GM23338 (cell line): ENCODE measurements at regions not wholly inside any gene's neighbourhood (a gene's known extent, or its start where the extent isn't known, plus 50 kb on each side); places are given as distances from the start of the nearest gene placed in this dataset.

Source experiments
- ATAC-seq: fragments of 200-7000 bp; cut with Tn5 transposase; 3 replicates; pipeline ENCODE4 v1.9.1; 2020
- DNase-seq: peaks from one replicate; pipeline ENCODE4 v3.0.0-alpha.2; 2015; ENCODE audit warnings: low spot score
- H2AFZ ChIP-seq: fragments of 200-600 bp; sonication (generic); 2 replicates; pipeline ENCODE4 v1.8.0; 2016; ENCODE audit warnings: antibody characterized with exemption, mild to moderate bottlenecking, moderate library complexity
- H3F3A ChIP-seq: fragments of 200-600 bp; sonication (generic); replicated peaks from 2 replicates; pipeline ENCODE4 v1.8.0; 2017; ENCODE audit warnings: antibody characterized with exemption, mixed run types, low read depth
- H3K27ac ChIP-seq: fragments of 200-600 bp; sonication (generic); 2 replicates; pipeline ENCODE4 v1.6.1; 2016; ENCODE audit warnings: low read depth
- H3K27me3 ChIP-seq: fragments of 200-600 bp; sonication (generic); 2 replicates; pipeline ENCODE4 v1.8.0; 2016; ENCODE audit warnings: mild to moderate bottlenecking, mixed run types, moderate library complexity; ENCODE audit not compliant: insufficient read depth
- H3K36me3 ChIP-seq: fragments of 200-600 bp; sonication (generic); 2 replicates; pipeline ENCODE4 v1.8.0; 2016; ENCODE audit warnings: mild to moderate bottlenecking; ENCODE audit not compliant: insufficient read depth
- H3K4me1 ChIP-seq: fragments of 200-600 bp; sonication (generic); 2 replicates; pipeline ENCODE4 v1.8.0; 2016; ENCODE audit warnings: mild to moderate bottlenecking, moderate library complexity; ENCODE audit not compliant: insufficient read depth
- H3K4me2 ChIP-seq: fragments of 200-600 bp; sonication (generic); 2 replicates; pipeline ENCODE4 v1.7.1; 2017; ENCODE audit warnings: mixed run types
- H3K4me3 ChIP-seq: fragments of 200-600 bp; sonication (generic); 2 replicates; pipeline ENCODE4 v1.6.1; 2016; ENCODE audit warnings: mixed run types
- H3K79me2 ChIP-seq: fragments of 200-600 bp; sonication (generic); replicated peaks from 2 replicates; pipeline ENCODE4 v1.8.0; 2017; ENCODE audit warnings: mild to moderate bottlenecking; ENCODE audit not compliant: insufficient read depth
- H3K9me2 ChIP-seq: fragments of 200-600 bp; sonication (generic); 2 replicates; pipeline ENCODE4 v1.8.0; 2017; ENCODE audit not compliant: insufficient read depth
- H4K20me1 ChIP-seq: fragments of 200-600 bp; sonication (generic); replicated peaks from 2 replicates; pipeline ENCODE4 v1.8.0; 2017; ENCODE audit warnings: mild to moderate bottlenecking; ENCODE audit not compliant: insufficient read depth
- H3K27ac Mint-ChIP-seq: 2 replicates; pipeline ENCODE4 v1.8.0; 2020; ENCODE audit warnings: inconsistent platforms, mild to moderate bottlenecking, moderate library complexity, mixed read lengths
- H3K27me3 Mint-ChIP-seq: 3 replicates; pipeline ENCODE4 v1.8.0; 2022; ENCODE audit warnings: low read depth, mild to moderate bottlenecking, moderate library complexity, mixed read lengths, inconsistent platforms; ENCODE audit not compliant: insufficient read depth, poor library complexity
- H3K36me3 Mint-ChIP-seq: 3 replicates; pipeline ENCODE4 v1.8.0; 2021; ENCODE audit warnings: low read depth, mild to moderate bottlenecking, inconsistent platforms, moderate library complexity, mixed read lengths
- H3K4me1 Mint-ChIP-seq: 3 replicates; pipeline ENCODE4 v1.8.0; 2020; ENCODE audit warnings: mild to moderate bottlenecking, inconsistent platforms, mixed read lengths
- H3K4me3 Mint-ChIP-seq: 3 replicates; pipeline ENCODE4 v1.8.0; 2021; ENCODE audit warnings: moderate library complexity, mild to moderate bottlenecking, inconsistent platforms, mixed read lengths
- H3K9me3 Mint-ChIP-seq: 3 replicates; pipeline ENCODE4 v1.8.0; 2020; ENCODE audit warnings: moderate library complexity, mild to moderate bottlenecking, inconsistent platforms, mixed read lengths
- CREB1 ChIP-seq: fragments of 250-450 bp; sonication (Bioruptor Pico); IDR thresholded peaks from 2 replicates; pipeline ENCODE4 v1.5.0; 2020; ENCODE audit warnings: low read depth, mild to moderate bottlenecking, moderate library complexity
- CTCF ChIP-seq, 2 experiments: fragments of 200-600 bp in 1 of 2; sonication (generic) in 1 of 2; conservative IDR thresholded peaks; 2 replicates each; pipeline versions ENCODE4 v1.5.1 to v1.6.1; 2016 to 2017; ENCODE audit warnings: antibody characterized with exemption in 2 of 2, low read depth in 2 of 2, mild to moderate bottlenecking in 2 of 2, moderate library complexity in 1 of 2
- ETS1 ChIP-seq: IDR thresholded peaks from 2 replicates; pipeline ENCODE4 v1.6.1; 2016; ENCODE audit warnings: antibody characterized with exemption
- EZH2 ChIP-seq: fragments of 200-600 bp; sonication (generic); IDR thresholded peaks from one replicate; pipeline ENCODE4 v1.8.0; 2017; ENCODE audit warnings: antibody characterized with exemption, mild to moderate bottlenecking, low read depth; ENCODE audit not compliant: unreplicated experiment
- EZH2phosphoT487 ChIP-seq: fragments of 200-600 bp; sonication (generic); IDR thresholded peaks from one replicate; pipeline ENCODE4 v1.8.1; 2018; ENCODE audit warnings: antibody characterized with exemption; ENCODE audit not compliant: unreplicated experiment
- JUNB ChIP-seq: IDR thresholded peaks from one replicate; pipeline ENCODE4 v1.6.1; 2016; ENCODE audit warnings: antibody characterized with exemption; ENCODE audit not compliant: unreplicated experiment
- NANOG ChIP-seq: IDR thresholded peaks from 2 replicates; pipeline ENCODE4 v1.6.1; 2016; ENCODE audit warnings: antibody characterized with exemption, borderline replicate concordance
- POLR2AphosphoS5 ChIP-seq: IDR thresholded peaks from 2 replicates; pipeline ENCODE4 v1.6.1; 2016; ENCODE audit warnings: antibody characterized with exemption, low read depth
- STAT1 ChIP-seq: IDR thresholded peaks from one replicate; pipeline ENCODE4 v1.6.1; 2016; ENCODE audit warnings: antibody characterized with exemption; ENCODE audit not compliant: unreplicated experiment
- ZNF114 ChIP-seq: fragments of 250-450 bp; sonication (Bioruptor Pico); IDR thresholded peaks from 2 replicates; pipeline ENCODE4 v1.5.0; 2020; ENCODE audit warnings: mild to moderate bottlenecking, moderate library complexity
- ZNF331 ChIP-seq: fragments of 250-450 bp; sonication (Bioruptor Pico); IDR thresholded peaks from 2 replicates; pipeline ENCODE4 v1.5.0; 2020; ENCODE audit warnings: low read depth, mild to moderate bottlenecking, moderate library complexity
- ZNF462 ChIP-seq: fragments of 250-450 bp; sonication (Bioruptor Pico); IDR thresholded peaks from 2 replicates; pipeline ENCODE4 v1.5.0; 2020; ENCODE audit warnings: mild to moderate bottlenecking, moderate library complexity
- TF ChIP-seq, protein P1 (sequence below): IDR thresholded peaks from one replicate; pipeline ENCODE4 v1.6.1; 2018; ENCODE audit warnings: antibody characterized with exemption; ENCODE audit not compliant: unreplicated experiment

GRCh38 chr21:26776310-26777021, 68.7 kb downstream of the ADAMTS1 start:
- no peaks in the 10 kb centered on the region for H3K27me3 Mint-ChIP-seq
- peaks cover 2% of the 10 kb centered on the region; the same call in 1 of the 2 replicates for H3K9me2 ChIP-seq
- H3K4me3 Mint-ChIP-seq = no peak overlapping the region
- H3K79me2 ChIP-seq = no peaks in the 10 kb centered on the region
- no peak overlapping the region for H3K4me2 ChIP-seq
- H3K9me3 Mint-ChIP-seq = no peaks in the 10 kb centered on the region
- no peak for DNase-seq
- H3K27ac Mint-ChIP-seq = no peak overlapping the region
- H4K20me1 ChIP-seq = no peaks in the 10 kb centered on the region
- no peaks in the 10 kb centered on the region for H3K36me3 ChIP-seq
- no peaks in the 10 kb centered on the region; the same call in 1 of the 2 replicates for H3K4me1 ChIP-seq
- H3K27ac ChIP-seq = no peak overlapping the region
- no peaks in the 10 kb centered on the region for H3K36me3 Mint-ChIP-seq
- ATAC-seq = no peak
- no peaks in the 10 kb centered on the region for H3K27me3 ChIP-seq
- H3K4me1 Mint-ChIP-seq = peaks cover 3% of the 10 kb centered on the region; the same call in 2 of the 3 replicates
- no peak overlapping the region for H3K4me3 ChIP-seq
- TF ChIP-seq ETS1 = no peak
- TF ChIP-seq CTCF (conservative IDR thresholded peaks at IDR 0.05; ENCODE audit: low read depth in 2 of 2) = no peak
- TF ChIP-seq STAT1 = no peak
- no peak for TF ChIP-seq CREB1 (CRISPR knock-in tag)
- TF ChIP-seq, protein P1, sequence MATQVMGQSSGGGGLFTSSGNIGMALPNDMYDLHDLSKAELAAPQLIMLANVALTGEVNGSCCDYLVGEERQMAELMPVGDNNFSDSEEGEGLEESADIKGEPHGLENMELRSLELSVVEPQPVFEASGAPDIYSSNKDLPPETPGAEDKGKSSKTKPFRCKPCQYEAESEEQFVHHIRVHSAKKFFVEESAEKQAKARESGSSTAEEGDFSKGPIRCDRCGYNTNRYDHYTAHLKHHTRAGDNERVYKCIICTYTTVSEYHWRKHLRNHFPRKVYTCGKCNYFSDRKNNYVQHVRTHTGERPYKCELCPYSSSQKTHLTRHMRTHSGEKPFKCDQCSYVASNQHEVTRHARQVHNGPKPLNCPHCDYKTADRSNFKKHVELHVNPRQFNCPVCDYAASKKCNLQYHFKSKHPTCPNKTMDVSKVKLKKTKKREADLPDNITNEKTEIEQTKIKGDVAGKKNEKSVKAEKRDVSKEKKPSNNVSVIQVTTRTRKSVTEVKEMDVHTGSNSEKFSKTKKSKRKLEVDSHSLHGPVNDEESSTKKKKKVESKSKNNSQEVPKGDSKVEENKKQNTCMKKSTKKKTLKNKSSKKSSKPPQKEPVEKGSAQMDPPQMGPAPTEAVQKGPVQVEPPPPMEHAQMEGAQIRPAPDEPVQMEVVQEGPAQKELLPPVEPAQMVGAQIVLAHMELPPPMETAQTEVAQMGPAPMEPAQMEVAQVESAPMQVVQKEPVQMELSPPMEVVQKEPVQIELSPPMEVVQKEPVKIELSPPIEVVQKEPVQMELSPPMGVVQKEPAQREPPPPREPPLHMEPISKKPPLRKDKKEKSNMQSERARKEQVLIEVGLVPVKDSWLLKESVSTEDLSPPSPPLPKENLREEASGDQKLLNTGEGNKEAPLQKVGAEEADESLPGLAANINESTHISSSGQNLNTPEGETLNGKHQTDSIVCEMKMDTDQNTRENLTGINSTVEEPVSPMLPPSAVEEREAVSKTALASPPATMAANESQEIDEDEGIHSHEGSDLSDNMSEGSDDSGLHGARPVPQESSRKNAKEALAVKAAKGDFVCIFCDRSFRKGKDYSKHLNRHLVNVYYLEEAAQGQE = no peak
- TF ChIP-seq ZNF114 (CRISPR knock-in tag) = no peak
- no peak for TF ChIP-seq JUNB
- TF ChIP-seq POLR2AphosphoS5 = no peak
- TF ChIP-seq NANOG = no peak
- no peak for TF ChIP-seq EZH2
- TF ChIP-seq ZNF331 (CRISPR knock-in tag) = no peak
- TF ChIP-seq ZNF462 = no peak
- no peak for TF ChIP-seq EZH2phosphoT487
- H3F3A ChIP-seq = no peaks in the 10 kb centered on the region
- no peak overlapping the region for H2AFZ ChIP-seq
